ENCODE measurements at regions not wholly inside any gene's neighbourhood (a gene's known extent, or its start where the extent isn't known, plus 50 kb on each side); places are given as distances from the start of the nearest gene placed in this dataset.
A peak's percentile ranks its signal among the peaks of the same experiment; 100 is the strongest.

- H3K36me3 ChIP-seq: no peaks in the 10 kb centered on the region
- no peak overlapping the region for H3K27ac ChIP-seq
- no peak for DNase-seq
- no peaks in the 10 kb centered on the region for H3K27me3 ChIP-seq
- H3K4me3 ChIP-seq: no peak overlapping the region
- no peaks in the 10 kb centered on the region for H3K9me3 ChIP-seq (replicated peaks)
- H3K4me1 ChIP-seq: peaks cover 10% of the 10 kb centered on the region
Measured at GRCh38 chr12:65598688-65599087, 225.6 kb upstream of the HMGA2 start.

- Histone ChIP-seq H3K4me1 (peaks cover 25% of the 10 kb centered on the region), H3K36me3 (peaks cover under 1% of the 10 kb centered on the region; the same call in 1 of the 2 replicates), H3K4me3 (peak overlapping the region; percentile 64), H3K27me3 (no peaks in the 10 kb centered on the region), H3K27ac (peak overlapping the region; percentile 78), H3K9me3 (replicated peaks) (no peaks in the 10 kb centered on the region)
- DNase-seq: no peak
Measured at GRCh38 chr12:65602253-65602609, 222.1 kb upstream of the HMGA2 start.

- Histone ChIP-seq H3K9me3 (replicated peaks) (peaks cover 4% of the 10 kb centered on the region; the same call in 1 of the 2 replicates), H3K27ac (peak overlapping the region; percentile 78), H3K4me3 (peak overlapping the region; percentile 64), H3K36me3 (peaks cover 3% of the 10 kb centered on the region; the same call in 1 of the 2 replicates), H3K4me1 (peaks cover 25% of the 10 kb centered on the region), H3K27me3 (no peaks in the 10 kb centered on the region)
- DNase-seq: peak; percentile 88 to 94
Measured at GRCh38 chr12:65602610-65603295, 221.5 kb upstream of the HMGA2 start.

- peaks cover 31% of the 10 kb centered on the region for H3K4me1 ChIP-seq
Measured at GRCh38 chr12:65603438-65604351, 220.6 kb upstream of the HMGA2 start.

GRCh38 chr12:65605019-65605418 lies 219.3 kb upstream of the HMGA2 start:
- H3K9me3 ChIP-seq (replicated peaks): peaks cover 11% of the 10 kb centered on the region; the same call in 1 of the 2 replicates
- H3K4me1 ChIP-seq: peaks cover 42% of the 10 kb centered on the region
- DNase-seq: no peak
- H3K27me3 ChIP-seq: no peaks in the 10 kb centered on the region
- H3K36me3 ChIP-seq: peaks cover 3% of the 10 kb centered on the region; the same call in 1 of the 2 replicates
- H3K4me3 ChIP-seq: no peak overlapping the region
- no peak overlapping the region for H3K27ac ChIP-seq

More at GRCh38 chr12:65603438-65604351, 220.6 kb upstream of the HMGA2 start:
- Histone ChIP-seq H3K9me3 (replicated peaks) (peaks cover 11% of the 10 kb centered on the region; the same call in 1 of the 2 replicates), H3K27ac (peak overlapping the region; percentile 78), H3K36me3 (peaks cover 3% of the 10 kb centered on the region; the same call in 1 of the 2 replicates), H3K4me3 (peak overlapping the region; percentile 64), H3K27me3 (no peaks in the 10 kb centered on the region)
- peak; percentile 60 to 83 for DNase-seq

GRCh38 chr12:65606008-65606766 lies 218.1 kb upstream of the HMGA2 start:
- no peak overlapping the region for H3K27ac ChIP-seq

GRCh38 chr12:65607401-65607841 lies 216.9 kb upstream of the HMGA2 start:
- Histone ChIP-seq H3K36me3 (peaks cover 3% of the 10 kb centered on the region; the same call in 1 of the 2 replicates), H3K27me3 (no peaks in the 10 kb centered on the region), H3K4me3 (no peak overlapping the region), H3K9me3 (replicated peaks) (peaks cover 11% of the 10 kb centered on the region; the same call in 1 of the 2 replicates), H3K27ac (no peak overlapping the region), H3K4me1 (peaks cover 32% of the 10 kb centered on the region)
- peak in 1 of 2 experiments; percentile 27 for DNase-seq

More at GRCh38 chr12:65606008-65606766, 218.1 kb upstream of the HMGA2 start:
- Histone ChIP-seq H3K9me3 (replicated peaks) (peaks cover 11% of the 10 kb centered on the region; the same call in 1 of the 2 replicates), H3K36me3 (peaks cover 3% of the 10 kb centered on the region; the same call in 1 of the 2 replicates), H3K4me1 (peaks cover 42% of the 10 kb centered on the region), H3K27me3 (no peaks in the 10 kb centered on the region), H3K4me3 (no peak overlapping the region)
- DNase-seq: no peak

- no peak for DNase-seq
- H3K4me3 ChIP-seq: no peak overlapping the region
- H3K27ac ChIP-seq: no peak overlapping the region
- H3K27me3 ChIP-seq: no peaks in the 10 kb centered on the region
- peaks cover 11% of the 10 kb centered on the region; the same call in 1 of the 2 replicates for H3K9me3 ChIP-seq (replicated peaks)
- peaks cover 31% of the 10 kb centered on the region for H3K4me1 ChIP-seq
- H3K36me3 ChIP-seq: peaks cover 3% of the 10 kb centered on the region; the same call in 1 of the 2 replicates
Measured at GRCh38 chr12:65608319-65608916, 215.9 kb upstream of the HMGA2 start.

- H3K36me3 ChIP-seq: peaks cover 3% of the 10 kb centered on the region; the same call in 1 of the 2 replicates
- peak overlapping the region; percentile 11; the same call in 1 of the 2 replicates for H3K27ac ChIP-seq
- no peak overlapping the region for H3K4me3 ChIP-seq
- H3K9me3 ChIP-seq (replicated peaks): peaks cover 11% of the 10 kb centered on the region; the same call in 1 of the 2 replicates
- DNase-seq: peak; percentile 40 to 77
- no peaks in the 10 kb centered on the region for H3K27me3 ChIP-seq
- peaks cover 26% of the 10 kb centered on the region for H3K4me1 ChIP-seq
Measured at GRCh38 chr12:65609359-65609771, 214.9 kb upstream of the HMGA2 start.

- no peak overlapping the region for H3K4me3 ChIP-seq
- no peak overlapping the region for H3K27ac ChIP-seq
- no peaks in the 10 kb centered on the region for H3K27me3 ChIP-seq
- peaks cover 16% of the 10 kb centered on the region for H3K4me1 ChIP-seq
- DNase-seq: no peak
- H3K36me3 ChIP-seq: peaks cover 3% of the 10 kb centered on the region; the same call in 1 of the 2 replicates
- peaks cover 11% of the 10 kb centered on the region; the same call in 1 of the 2 replicates for H3K9me3 ChIP-seq (replicated peaks)
Measured at GRCh38 chr12:65611396-65611795, 212.9 kb upstream of the HMGA2 start.

- DNase-seq: no peak
- Histone ChIP-seq H3K27ac (no peak overlapping the region), H3K27me3 (no peaks in the 10 kb centered on the region), H3K36me3 (peaks cover under 1% of the 10 kb centered on the region; the same call in 1 of the 2 replicates), H3K4me1 (peaks cover 16% of the 10 kb centered on the region), H3K9me3 (replicated peaks) (peaks cover 9% of the 10 kb centered on the region; the same call in 1 of the 2 replicates), H3K4me3 (no peak overlapping the region)
Measured at GRCh38 chr12:65612440-65612839, 211.8 kb upstream of the HMGA2 start.

GRCh38 chr12:65613692-65614091 lies 210.6 kb upstream of the HMGA2 start:
- H3K36me3 ChIP-seq: no peaks in the 10 kb centered on the region
- peaks cover 10% of the 10 kb centered on the region for H3K4me1 ChIP-seq
- no peak overlapping the region for H3K27ac ChIP-seq
- DNase-seq: no peak
- H3K27me3 ChIP-seq: no peaks in the 10 kb centered on the region
- no peaks in the 10 kb centered on the region for H3K9me3 ChIP-seq (replicated peaks)
- H3K4me3 ChIP-seq: no peak overlapping the region

GRCh38 chr12:65614259-65614889 lies 209.9 kb upstream of the HMGA2 start:
- Histone ChIP-seq H3K27me3 (no peaks in the 10 kb centered on the region), H3K36me3 (no peaks in the 10 kb centered on the region), H3K27ac (no peak overlapping the region), H3K9me3 (replicated peaks) (no peaks in the 10 kb centered on the region), H3K4me1 (peaks cover 5% of the 10 kb centered on the region; the same call in 1 of the 2 replicates), H3K4me3 (no peak overlapping the region)
- DNase-seq: no peak
